ENCODE measurements at regions not wholly inside any gene's neighbourhood (a gene's known extent, or its start where the extent isn't known, plus 50 kb on each side); places are given as distances from the start of the nearest gene placed in this dataset.

- TF ChIP-seq MAFK (IDR thresholded peaks at IDR 0.05; ENCODE audit: partially characterized antibody) (no peak), ZC3H11A (IDR thresholded peaks at IDR 0.05) (no peak), KDM1A (IDR thresholded peaks at IDR 0.05; ENCODE audit: low read depth) (no peak), BCL3 (IDR thresholded peaks at IDR 0.05) (no peak), RAD21 (conservative IDR thresholded peaks at IDR 0.05 in 1 of 2, IDR thresholded peaks at IDR 0.05 in 1 of 2) (no peak), CHD4 (IDR thresholded peaks at IDR 0.05; ENCODE audit: borderline replicate concordance) (no peak), PHF8 (IDR thresholded peaks at IDR 0.05; ENCODE audit: borderline replicate concordance, low read depth) (no peak), ELK1 (IDR thresholded peaks at IDR 0.05; ENCODE audit: low read depth, low read length) (no peak), E2F6 (IDR thresholded peaks at IDR 0.05; ENCODE audit: borderline replicate concordance, low read depth) (no peak), RARB (CRISPR knock-in tag; IDR thresholded peaks at IDR 0.05) (no peak)
- H3K27ac ChIP-seq: no peak overlapping the region
- CTCF ChIA-PET: no interaction called here
These were observed 383.5 kb upstream of the B3GALT2 start for GRCh38 chr1:193569983-193570269.

GRCh38 chr1:193569096-193569982 lies 382.9 kb upstream of the B3GALT2 start:
- DNase-seq (ENCODE audit: low read depth in 1 of 2, low spot score in 1 of 2) (no peak), ATAC-seq (no peak), FAIRE-seq (no peak)
- TF ChIP-seq EHMT2 (IDR thresholded peaks at IDR 0.05; ENCODE audit: low read depth) (no peak), SREBF2 (IDR thresholded peaks at IDR 0.05) (no peak), RFX5 (IDR thresholded peaks at IDR 0.05) (no peak), HES2 (IDR thresholded peaks at IDR 0.05) (no peak), MYC (IDR thresholded peaks at IDR 0.05; ENCODE audit: borderline replicate concordance, low read length) (no peak), NR3C1 (IDR thresholded peaks at IDR 0.05) (no peak), ATOH8 (CRISPR knock-in tag; IDR thresholded peaks at IDR 0.05; ENCODE audit: low read depth) (no peak), USF2 (IDR thresholded peaks at IDR 0.05) (no peak), HMGXB4 (CRISPR knock-in tag; IDR thresholded peaks at IDR 0.05; ENCODE audit: borderline replicate concordance) (no peak), EP300 (IDR thresholded peaks at IDR 0.05) (no peak), NFE2L2 (conservative IDR thresholded peaks at IDR 0.05; ENCODE audit: low read length) (no peak), PHF8 (IDR thresholded peaks at IDR 0.05; ENCODE audit: borderline replicate concordance, low read depth) (no peak), FOXS1 (CRISPR knock-in tag; IDR thresholded peaks at IDR 0.05) (no peak), RAD21 (conservative IDR thresholded peaks at IDR 0.05 in 1 of 2, IDR thresholded peaks at IDR 0.05 in 1 of 2) (no peak)
- H3K9me3 ChIP-seq: no peaks in the 10 kb centered on the region
- H3K4me1 ChIP-seq: no peaks in the 10 kb centered on the region
- ChIA-PET POLR2A (no interaction called here), CTCF (no interaction called here)
- H3K27ac ChIP-seq: no peak overlapping the region
- no peak overlapping the region for H3K4me2 ChIP-seq
- no peak overlapping the region for H3K4me3 ChIP-seq
- WGBS (ENCODE audit: missing lambda C conversion rate): 74% methylated on average over 1 of the region's 1 CpG

More at GRCh38 chr1:193569983-193570269, 383.5 kb upstream of the B3GALT2 start:
- Histone ChIP-seq H3K9me3 (no peaks in the 10 kb centered on the region), H3K4me3 (no peak overlapping the region), H3K4me1 (no peaks in the 10 kb centered on the region), H3K4me2 (no peak overlapping the region)
- POLR2A ChIA-PET: no interaction called here
- no peak for ATAC-seq
- no peak for DNase-seq (ENCODE audit: low read depth in 1 of 2, low spot score in 1 of 2)
- FAIRE-seq: no peak

All from A549 (cell line).